HG03103 (cell line): ENCODE measurements at regions not wholly inside any gene's neighbourhood (a gene's known extent, or its start where the extent isn't known, plus 50 kb on each side); places are given as distances from the start of the nearest gene placed in this dataset.
"Not testable (repeated sequence)": the region's sequence is repeated elsewhere in the genome, so short reads cannot be mapped to it uniquely, and the experiment has no call there.

Source experiments
- ATAC-seq: cut with Tn5 transposase; IDR thresholded peaks from one replicate; pipeline ENCODE4 v1.9.1; 2021; ENCODE audit warnings: low read depth; ENCODE audit not compliant: unreplicated experiment

DNA sequence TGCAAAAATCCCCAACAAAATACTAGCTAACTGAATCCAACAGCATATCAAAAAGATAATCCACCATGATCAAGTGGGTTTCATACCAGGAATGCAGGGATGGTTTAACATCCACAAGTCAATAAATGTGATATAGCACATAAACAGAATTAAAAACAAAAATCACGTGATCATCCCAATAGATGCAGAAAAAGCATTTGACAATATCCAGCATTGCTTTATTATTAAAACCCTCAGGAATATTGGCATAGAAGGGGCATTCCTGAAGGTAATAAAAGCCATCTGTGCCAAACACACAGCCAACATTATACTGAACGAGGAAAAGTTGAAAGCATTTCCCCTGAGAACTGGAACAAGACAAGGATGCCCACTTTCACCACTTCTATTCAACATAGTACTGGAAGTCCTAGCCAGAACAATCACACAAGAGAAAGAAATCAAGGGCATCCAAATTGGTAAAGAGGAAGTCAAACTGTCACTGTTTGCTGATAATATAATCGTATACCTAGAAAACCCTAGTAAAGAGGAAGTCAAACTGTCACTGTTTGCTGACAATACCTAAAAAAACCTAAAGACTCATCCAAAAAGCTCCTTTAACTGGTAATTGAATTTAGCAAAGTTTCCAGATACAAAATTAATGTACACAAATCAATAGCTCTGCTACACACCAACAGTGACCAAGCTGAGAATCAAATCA, 109.8 kb downstream of the RNASET2 start:
- ATAC-seq = not testable (repeated sequence)

- ATAC-seq = no peak
Observed at GRCh38 chr6:166842607-166843006, 113.7 kb downstream of the RNASET2 start.

DNA sequence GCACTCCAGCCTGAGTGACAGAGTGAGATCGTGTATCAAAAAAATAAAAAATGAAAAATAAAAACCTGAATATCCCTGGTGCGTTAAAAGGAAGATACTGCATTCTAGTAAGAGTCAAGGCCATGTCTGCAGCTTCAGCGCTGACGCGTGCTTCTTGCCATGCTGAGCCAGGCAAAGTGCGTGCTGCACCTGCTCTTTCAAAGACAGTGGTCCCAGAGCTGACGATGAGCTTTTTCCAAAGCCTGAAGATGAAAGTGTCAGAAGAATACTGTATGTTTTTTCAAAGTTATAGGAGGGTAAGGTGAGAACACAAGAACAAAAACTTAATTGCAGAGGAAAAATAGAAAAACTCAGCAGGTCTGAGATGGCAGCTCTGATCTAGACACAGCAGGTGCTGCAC, 115.1 kb downstream of the RNASET2 start:
- ATAC-seq = no peak

DNA sequence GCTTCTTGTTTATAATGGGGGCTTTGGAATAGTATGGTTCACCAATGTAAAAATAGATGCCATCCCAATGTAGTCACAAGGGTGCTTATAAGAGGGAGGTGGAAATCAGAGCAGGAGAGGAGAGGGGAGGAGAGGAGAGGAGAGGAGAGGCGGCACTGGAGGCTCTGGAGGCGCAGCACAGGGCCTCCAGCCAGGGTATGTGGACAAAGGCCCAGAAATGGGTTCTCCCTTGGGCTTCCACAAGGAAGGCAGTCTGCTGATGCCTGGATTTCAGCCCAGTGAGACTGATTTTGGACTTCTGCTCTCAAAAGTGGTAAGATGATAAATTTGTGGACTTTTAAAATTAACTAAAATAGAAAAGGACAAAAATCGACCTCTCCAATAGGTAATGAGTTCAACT, 116.8 kb downstream of the RNASET2 start:
- ATAC-seq = no peak

DNA sequence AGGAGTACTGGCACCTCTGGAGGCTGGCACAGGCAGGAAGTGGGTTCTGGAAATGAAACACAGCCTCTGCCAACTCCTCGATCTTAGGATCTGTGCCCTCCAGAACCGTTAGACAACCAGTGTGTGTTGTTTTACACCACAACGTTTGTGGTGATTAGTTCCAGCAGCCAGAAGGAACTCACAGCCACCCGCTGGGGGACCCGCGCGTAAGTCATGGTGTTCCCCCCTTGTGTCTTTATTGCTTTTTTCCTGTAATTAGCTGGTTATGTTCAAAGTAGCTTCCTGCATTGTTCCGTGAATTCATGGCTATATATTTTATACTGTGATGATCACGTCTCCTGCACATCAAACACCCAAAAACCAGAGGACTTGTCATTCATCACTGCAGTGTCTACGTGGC, 117.4 kb downstream of the RNASET2 start:
- ATAC-seq = no peak

DNA sequence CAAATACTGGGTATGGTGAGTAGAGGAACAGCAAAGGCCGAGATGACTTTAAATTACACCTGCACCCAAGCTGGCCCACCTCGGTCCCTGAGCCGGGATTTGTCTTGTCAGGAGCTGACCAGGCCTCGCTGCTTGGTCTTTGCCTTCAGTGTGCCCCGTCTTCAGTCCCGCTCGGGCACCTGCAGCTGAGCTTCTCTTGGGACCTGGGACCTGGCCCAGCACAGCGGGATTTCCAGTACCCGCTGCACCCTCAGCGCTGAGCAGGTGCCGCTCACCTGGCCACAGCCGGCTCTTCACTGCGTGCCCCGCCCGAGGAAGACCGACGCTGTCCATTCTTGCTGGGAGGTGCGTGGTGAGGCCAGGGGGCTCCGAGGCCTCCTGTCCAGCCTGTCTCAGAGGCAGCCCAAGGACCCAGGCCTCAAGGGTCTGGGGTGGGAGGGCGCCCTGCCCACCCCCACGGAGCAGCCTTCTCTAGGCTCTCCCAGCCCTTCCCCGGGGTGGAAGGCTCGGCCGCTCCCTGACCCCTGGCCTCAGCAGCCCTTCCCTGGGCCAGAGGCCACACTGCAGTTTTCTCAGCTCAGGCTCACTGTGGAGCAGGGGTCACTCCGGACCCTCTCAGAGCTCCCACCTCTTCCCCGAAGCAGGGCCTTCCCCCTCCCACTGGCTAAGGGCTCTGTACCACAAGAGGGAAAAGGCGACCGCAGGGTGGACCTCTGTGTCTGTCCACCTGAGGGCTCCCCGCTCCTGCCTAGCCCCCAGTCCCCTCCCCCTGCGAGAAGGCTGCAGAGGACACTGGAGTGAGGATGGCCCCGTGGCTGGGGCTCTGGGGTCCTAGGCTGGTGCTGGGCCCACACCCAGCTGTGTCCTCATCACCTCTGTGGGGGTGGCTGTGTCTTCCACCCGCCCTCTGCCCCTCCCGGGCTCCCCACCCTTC, 119.3 kb downstream of the RNASET2 start:
- ATAC-seq = no peak

GRCh38 chr6:166834049-166834448, 122.3 kb downstream of the RNASET2 start:
- ATAC-seq = no peak

- ATAC-seq = peak; percentile 9
Observed at GRCh38 chr6:166830891-166831363, 125.4 kb downstream of the RNASET2 start.

DNA sequence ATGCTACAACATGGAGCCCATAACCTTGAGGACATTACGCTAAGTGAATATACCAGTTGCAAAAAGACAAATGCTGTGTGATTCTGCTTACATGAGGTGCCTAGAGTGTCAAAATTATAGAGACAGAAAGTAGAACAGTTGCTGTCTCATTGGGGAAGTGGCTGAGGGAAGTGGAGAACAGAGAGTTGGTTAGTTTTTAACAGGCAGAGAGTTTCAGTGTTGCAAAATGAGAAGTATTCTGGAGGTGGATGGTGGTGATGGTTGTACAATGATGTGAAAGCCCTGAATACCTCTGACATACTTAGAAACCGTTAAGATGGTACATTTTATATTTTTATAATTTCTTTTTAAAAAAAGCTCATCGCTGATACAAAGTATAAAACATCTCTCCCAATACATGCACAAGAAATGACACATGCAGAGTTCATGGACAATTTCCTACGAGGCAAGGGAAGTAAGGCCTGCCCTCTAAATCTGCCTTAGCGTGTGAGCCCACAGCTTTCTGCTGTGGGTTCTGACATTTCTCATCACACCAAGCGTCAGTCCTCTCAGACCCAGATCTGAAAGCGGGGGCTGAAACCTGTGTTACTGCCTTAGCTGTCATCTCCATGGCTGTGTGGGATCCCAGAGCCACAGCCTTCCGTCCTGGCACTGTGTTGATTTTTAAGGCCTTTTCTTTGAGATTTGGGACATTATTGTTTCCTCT, 126.0 kb downstream of the RNASET2 start:
- ATAC-seq = peak; percentile 89

GRCh38 chr6:166826264-166826663, 130.1 kb downstream of the RNASET2 start:
- ATAC-seq = no peak

GRCh38 chr6:166825553-166826145, 130.7 kb downstream of the RNASET2 start:
- no peak for ATAC-seq

DNA sequence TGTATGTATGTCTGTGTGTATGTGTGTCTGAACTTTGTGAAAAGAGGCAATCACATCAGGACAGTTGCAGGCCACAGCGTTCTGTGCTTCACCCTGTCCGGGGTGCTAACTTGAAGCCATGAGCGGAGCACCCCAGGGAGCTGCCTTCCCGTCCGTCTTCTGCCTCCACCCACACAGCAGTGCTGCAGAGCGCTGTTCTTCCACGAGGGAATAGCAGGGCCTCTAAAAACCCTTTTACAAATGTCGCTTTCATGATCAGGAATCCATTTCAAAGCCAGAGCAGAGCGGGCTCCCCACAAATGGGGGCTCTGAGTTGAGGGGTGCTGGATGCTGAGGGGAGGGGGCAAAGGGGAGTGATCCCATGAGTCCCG, 131.5 kb downstream of the RNASET2 start:
- ATAC-seq = no peak

GRCh38 chr6:166824146-166824879, 132.0 kb downstream of the RNASET2 start:
- no peak for ATAC-seq

GRCh38 chr6:166822609-166823008, 133.7 kb downstream of the RNASET2 start:
- no peak for ATAC-seq

- ATAC-seq = no peak
Observed at GRCh38 chr6:166820483-166820882, 135.9 kb downstream of the RNASET2 start.

GRCh38 chr6:166820070-166820469, 136.3 kb downstream of the RNASET2 start:
- ATAC-seq = no peak

DNA sequence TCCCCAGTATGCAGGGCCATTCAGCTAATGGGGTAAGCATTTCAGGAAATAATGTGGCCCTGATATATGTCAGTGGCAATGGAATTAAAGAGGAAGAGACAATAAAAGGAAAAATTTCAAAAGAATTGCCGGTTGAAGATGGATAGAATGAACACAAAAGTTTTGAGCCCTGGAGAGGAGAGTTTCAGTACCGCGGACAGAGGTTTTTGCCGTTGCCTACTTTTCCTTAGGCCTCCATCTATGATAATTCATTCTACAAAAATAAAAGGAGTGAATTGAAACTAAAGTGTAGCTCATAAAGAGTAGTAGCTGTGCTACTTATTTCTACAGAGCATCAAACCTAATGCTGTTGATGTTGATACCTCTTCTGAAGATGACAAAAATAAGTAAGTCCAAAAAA, 140.7 kb downstream of the RNASET2 start:
- no peak for ATAC-seq

- ATAC-seq = no peak
Observed at GRCh38 chr6:166814390-166814789, 142.0 kb downstream of the RNASET2 start.

- no peak for ATAC-seq
Observed at GRCh38 chr6:166813461-166813860, 142.9 kb downstream of the RNASET2 start.

DNA sequence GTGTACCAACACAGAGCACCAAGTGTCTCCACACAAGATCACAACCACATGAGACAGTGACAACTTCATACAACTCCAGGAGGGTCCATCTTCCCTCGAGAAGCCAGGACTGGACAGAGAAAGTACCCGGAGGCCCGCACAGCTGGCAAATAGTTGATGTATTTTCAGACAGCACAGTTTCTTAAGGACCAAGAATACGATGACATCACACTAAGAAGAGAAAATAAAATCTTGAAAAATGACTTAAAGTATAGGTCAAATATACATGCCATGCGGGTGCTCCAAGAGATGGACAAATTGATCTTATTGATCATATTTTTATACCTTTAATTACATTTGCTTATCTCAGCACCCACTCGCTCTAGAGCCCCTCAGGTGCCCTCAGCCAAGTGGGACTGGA, 145.5 kb downstream of the RNASET2 start:
- ATAC-seq = no peak
